Central memory CD8-positive, alpha-beta T cell (primary cell): ENCODE measurements at regions not wholly inside any gene's neighbourhood (a gene's known extent, or its start where the extent isn't known, plus 50 kb on each side); places are given as distances from the start of the nearest gene placed in this dataset.
"Not testable (repeated sequence)": the region's sequence is repeated elsewhere in the genome, so short reads cannot be mapped to it uniquely, and the experiment has no call there.

ENCODE experiments used
- ATAC-seq: fragments of 150-1000 bp; cut with Tn5 transposase; replicated peaks from 2 replicates; pipeline ENCODE4 v1.10.0; 2022; ENCODE audit warnings: mild to moderate bottlenecking, moderate FRiP score, moderate number of reproducible peaks; ENCODE audit not compliant: poor library complexity, severe bottlenecking; ENCODE audit errors: extremely low read depth
- DNase-seq, 2 donors: peaks; one replicate each; pipeline ENCODE4 v3.0.0; 2021; ENCODE audit warnings: low spot score in 2 of 2
- H3K27ac Mint-ChIP-seq: one replicate; pipeline ENCODE4 v1.8.0; 2022; ENCODE audit warnings: low read depth, mild to moderate bottlenecking, moderate library complexity, mixed read lengths
- H3K27me3 Mint-ChIP-seq: one replicate; pipeline ENCODE4 v1.8.0; 2022; ENCODE audit warnings: mixed read lengths
- H3K36me3 Mint-ChIP-seq: one replicate; pipeline ENCODE4 v1.8.0; 2022; ENCODE audit warnings: mild to moderate bottlenecking, moderate library complexity, mixed read lengths; ENCODE audit not compliant: insufficient read depth
- H3K4me1 Mint-ChIP-seq: one replicate; pipeline ENCODE4 v1.8.0; 2022; ENCODE audit warnings: mixed read lengths
- H3K4me3 Mint-ChIP-seq: one replicate; pipeline ENCODE4 v1.8.0; 2022; ENCODE audit warnings: mild to moderate bottlenecking, moderate library complexity, mixed read lengths
- H3K9me3 Mint-ChIP-seq: one replicate; pipeline ENCODE4 v1.8.0; 2022; ENCODE audit warnings: mixed read lengths

- no peak overlapping the region for H3K4me3 Mint-ChIP-seq
- H3K27ac Mint-ChIP-seq, result no peak overlapping the region
- no peaks in the 10 kb centered on the region for H3K4me1 Mint-ChIP-seq
- ATAC-seq (no peak), DNase-seq (no peak)
- no peaks in the 10 kb centered on the region for H3K36me3 Mint-ChIP-seq
- peaks cover 45% of the 10 kb centered on the region for H3K9me3 Mint-ChIP-seq
- no peaks in the 10 kb centered on the region for H3K27me3 Mint-ChIP-seq
These were observed 293.1 kb downstream of the TRIML1 start for GRCh38 chr4:188432328-188432727.

GRCh38 chr4:188433741-188434315 lies 294.6 kb downstream of the TRIML1 start:
- DNase-seq, result no peak
- ATAC-seq, result no peak
- Mint-ChIP-seq H3K4me3 (no peak overlapping the region), H3K9me3 (peaks cover 42% of the 10 kb centered on the region), H3K27ac (no peak overlapping the region), H3K36me3 (no peaks in the 10 kb centered on the region), H3K27me3 (no peaks in the 10 kb centered on the region), H3K4me1 (no peaks in the 10 kb centered on the region)

- no peaks in the 10 kb centered on the region for H3K27me3 Mint-ChIP-seq
- no peak overlapping the region for H3K27ac Mint-ChIP-seq
These were observed 295.4 kb downstream of the TRIML1 start for GRCh38 chr4:188434643-188435042.

GRCh38 chr4:188435381-188435780 lies 296.1 kb downstream of the TRIML1 start:
- H3K4me1 Mint-ChIP-seq, result no peaks in the 10 kb centered on the region
- H3K27me3 Mint-ChIP-seq, result no peaks in the 10 kb centered on the region
- no peak overlapping the region for H3K27ac Mint-ChIP-seq

More at GRCh38 chr4:188434643-188435042, 295.4 kb downstream of the TRIML1 start:
- Mint-ChIP-seq H3K4me3 (no peak overlapping the region), H3K9me3 (peaks cover 47% of the 10 kb centered on the region), H3K36me3 (no peaks in the 10 kb centered on the region), H3K4me1 (no peaks in the 10 kb centered on the region)
- ATAC-seq (no peak), DNase-seq (no peak)

GRCh38 chr4:188437535-188437934 lies 298.3 kb downstream of the TRIML1 start:
- H3K4me3 Mint-ChIP-seq, result no peak overlapping the region
- no peak for ATAC-seq
- no peaks in the 10 kb centered on the region for H3K36me3 Mint-ChIP-seq
- no peak overlapping the region for H3K27ac Mint-ChIP-seq
- DNase-seq, result no peak
- H3K4me1 Mint-ChIP-seq, result no peaks in the 10 kb centered on the region
- no peaks in the 10 kb centered on the region for H3K27me3 Mint-ChIP-seq
- H3K9me3 Mint-ChIP-seq, result peaks cover 29% of the 10 kb centered on the region

More at GRCh38 chr4:188435381-188435780, 296.1 kb downstream of the TRIML1 start:
- Mint-ChIP-seq H3K4me3 (no peak overlapping the region), H3K9me3 (peaks cover 45% of the 10 kb centered on the region), H3K36me3 (no peaks in the 10 kb centered on the region)
- ATAC-seq (no peak), DNase-seq (no peak)

GRCh38 chr4:188438391-188438824 lies 299.2 kb downstream of the TRIML1 start:
- H3K9me3 Mint-ChIP-seq, result peaks cover 26% of the 10 kb centered on the region
- H3K4me1 Mint-ChIP-seq, H3K27ac Mint-ChIP-seq, H3K4me3 Mint-ChIP-seq, H3K36me3 Mint-ChIP-seq, ATAC-seq, H3K27me3 Mint-ChIP-seq, DNase-seq: not testable (repeated sequence)

- H3K27me3 Mint-ChIP-seq, result no peaks in the 10 kb centered on the region
- peaks cover 19% of the 10 kb centered on the region for H3K9me3 Mint-ChIP-seq
- no peaks in the 10 kb centered on the region for H3K36me3 Mint-ChIP-seq
- H3K27ac Mint-ChIP-seq, result no peak overlapping the region
- DNase-seq (no peak), ATAC-seq (no peak)
- H3K4me1 Mint-ChIP-seq, result no peaks in the 10 kb centered on the region
- no peak overlapping the region for H3K4me3 Mint-ChIP-seq
These were observed 300.5 kb downstream of the TRIML1 start for GRCh38 chr4:188439641-188440311.

GRCh38 chr4:188444500-188444899 lies 305.3 kb downstream of the TRIML1 start:
- Mint-ChIP-seq H3K36me3 (no peaks in the 10 kb centered on the region), H3K9me3 (peaks cover 8% of the 10 kb centered on the region), H3K4me3 (no peak overlapping the region), H3K27ac (no peak overlapping the region), H3K27me3 (no peaks in the 10 kb centered on the region), H3K4me1 (no peaks in the 10 kb centered on the region)
- no peak for ATAC-seq
- DNase-seq, result no peak

- not testable (repeated sequence) for H3K4me3 Mint-ChIP-seq, DNase-seq, H3K27ac Mint-ChIP-seq, H3K4me1 Mint-ChIP-seq, H3K9me3 Mint-ChIP-seq, ATAC-seq, H3K27me3 Mint-ChIP-seq, H3K36me3 Mint-ChIP-seq
These were observed 309.8 kb downstream of the TRIML1 start for GRCh38 chr4:188448996-188449395.

- Mint-ChIP-seq H3K36me3 (no peaks in the 10 kb centered on the region), H3K27me3 (no peaks in the 10 kb centered on the region), H3K9me3 (peaks cover 12% of the 10 kb centered on the region), H3K4me3 (no peak overlapping the region), H3K4me1 (no peaks in the 10 kb centered on the region), H3K27ac (no peak overlapping the region)
- ATAC-seq, result no peak
- no peak for DNase-seq
These were observed 311.3 kb downstream of the TRIML1 start for GRCh38 chr4:188450571-188450970.

- Mint-ChIP-seq H3K36me3 (no peaks in the 10 kb centered on the region), H3K27ac (no peak overlapping the region), H3K9me3 (peaks cover 17% of the 10 kb centered on the region), H3K4me1 (no peaks in the 10 kb centered on the region), H3K27me3 (no peaks in the 10 kb centered on the region), H3K4me3 (no peak overlapping the region)
- ATAC-seq, result no peak
- no peak for DNase-seq
These were observed 312.9 kb downstream of the TRIML1 start for GRCh38 chr4:188452097-188452496.

GRCh38 chr4:188454575-188454974 lies 315.3 kb downstream of the TRIML1 start:
- DNase-seq, result no peak
- Mint-ChIP-seq H3K27ac (no peak overlapping the region), H3K36me3 (no peaks in the 10 kb centered on the region), H3K9me3 (peaks cover 28% of the 10 kb centered on the region), H3K4me1 (no peaks in the 10 kb centered on the region), H3K4me3 (no peak overlapping the region), H3K27me3 (no peaks in the 10 kb centered on the region)
- ATAC-seq, result no peak

- ATAC-seq (no peak), DNase-seq (no peak)
- no peak overlapping the region for H3K4me3 Mint-ChIP-seq
- no peak overlapping the region for H3K27ac Mint-ChIP-seq
- no peaks in the 10 kb centered on the region for H3K4me1 Mint-ChIP-seq
- H3K36me3 Mint-ChIP-seq, result no peaks in the 10 kb centered on the region
- H3K9me3 Mint-ChIP-seq, result peaks cover 28% of the 10 kb centered on the region
- H3K27me3 Mint-ChIP-seq, result no peaks in the 10 kb centered on the region
These were observed 316.0 kb downstream of the TRIML1 start for GRCh38 chr4:188455062-188455752.
